ENCODE measurements at regions not wholly inside any gene's neighbourhood (a gene's known extent, or its start where the extent isn't known, plus 50 kb on each side); places are given as distances from the start of the nearest gene placed in this dataset.

DNA sequence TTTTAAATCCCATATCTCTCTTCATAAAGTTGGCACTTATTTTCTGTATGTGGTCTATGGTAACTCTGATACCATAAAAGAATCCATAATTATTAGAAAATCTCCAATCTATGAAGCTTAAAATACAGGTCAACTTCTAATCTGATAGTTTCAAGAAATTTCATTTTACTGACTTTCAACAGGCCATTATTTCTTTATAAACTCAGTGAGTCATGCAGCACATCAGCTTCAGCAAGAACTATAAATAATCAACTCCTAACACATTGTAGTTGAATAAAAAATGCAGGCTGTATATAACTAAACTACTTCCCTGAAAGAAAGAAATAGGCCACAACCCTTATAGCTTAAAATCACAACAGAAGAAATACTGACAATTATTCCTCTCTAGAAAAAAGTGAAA is 204.3 kb upstream of the CCDC150 start:
- H3K27ac Mint-ChIP-seq (ENCODE audit: unreplicated experiment) = no peak overlapping the region
- H3K4me1 Mint-ChIP-seq = no peaks in the 10 kb centered on the region
- TF ChIP-seq, protein P1, sequence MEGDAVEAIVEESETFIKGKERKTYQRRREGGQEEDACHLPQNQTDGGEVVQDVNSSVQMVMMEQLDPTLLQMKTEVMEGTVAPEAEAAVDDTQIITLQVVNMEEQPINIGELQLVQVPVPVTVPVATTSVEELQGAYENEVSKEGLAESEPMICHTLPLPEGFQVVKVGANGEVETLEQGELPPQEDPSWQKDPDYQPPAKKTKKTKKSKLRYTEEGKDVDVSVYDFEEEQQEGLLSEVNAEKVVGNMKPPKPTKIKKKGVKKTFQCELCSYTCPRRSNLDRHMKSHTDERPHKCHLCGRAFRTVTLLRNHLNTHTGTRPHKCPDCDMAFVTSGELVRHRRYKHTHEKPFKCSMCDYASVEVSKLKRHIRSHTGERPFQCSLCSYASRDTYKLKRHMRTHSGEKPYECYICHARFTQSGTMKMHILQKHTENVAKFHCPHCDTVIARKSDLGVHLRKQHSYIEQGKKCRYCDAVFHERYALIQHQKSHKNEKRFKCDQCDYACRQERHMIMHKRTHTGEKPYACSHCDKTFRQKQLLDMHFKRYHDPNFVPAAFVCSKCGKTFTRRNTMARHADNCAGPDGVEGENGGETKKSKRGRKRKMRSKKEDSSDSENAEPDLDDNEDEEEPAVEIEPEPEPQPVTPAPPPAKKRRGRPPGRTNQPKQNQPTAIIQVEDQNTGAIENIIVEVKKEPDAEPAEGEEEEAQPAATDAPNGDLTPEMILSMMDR (conservative IDR thresholded peaks at IDR 0.05) = no peak
- H3K9me3 Mint-ChIP-seq = no peaks in the 10 kb centered on the region
- no peaks in the 10 kb centered on the region for H3K27me3 Mint-ChIP-seq (ENCODE audit: low read depth)
- H3K36me3 Mint-ChIP-seq (ENCODE audit: low read depth) = no peaks in the 10 kb centered on the region
- no peak overlapping the region for H3K4me3 Mint-ChIP-seq
- no peak for DNase-seq (ENCODE audit: low read depth, low spot score)

- Mint-ChIP-seq H3K27me3 (ENCODE audit: low read depth) (no peaks in the 10 kb centered on the region), H3K27ac (ENCODE audit: unreplicated experiment) (peak overlapping the region; percentile 27), H3K9me3 (no peaks in the 10 kb centered on the region), H3K36me3 (ENCODE audit: low read depth) (no peaks in the 10 kb centered on the region), H3K4me1 (no peaks in the 10 kb centered on the region), H3K4me3 (no peak overlapping the region)
- DNase-seq (ENCODE audit: low read depth, low spot score) = no peak
- TF ChIP-seq, protein P1 (conservative IDR thresholded peaks at IDR 0.05) = no peak
Measured at GRCh38 chr2:196437626-196438025, 201.9 kb upstream of the CCDC150 start.

- no peaks in the 10 kb centered on the region for H3K4me1 Mint-ChIP-seq
- no peak overlapping the region for H3K4me3 Mint-ChIP-seq
- TF ChIP-seq, protein P1 (conservative IDR thresholded peaks at IDR 0.05) = no peak
- H3K36me3 Mint-ChIP-seq (ENCODE audit: low read depth) = no peaks in the 10 kb centered on the region
- no peaks in the 10 kb centered on the region for H3K9me3 Mint-ChIP-seq
- H3K27me3 Mint-ChIP-seq (ENCODE audit: low read depth) = no peaks in the 10 kb centered on the region
- DNase-seq (ENCODE audit: low read depth, low spot score) = no peak
- no peak overlapping the region for H3K27ac Mint-ChIP-seq (ENCODE audit: unreplicated experiment)
Measured at GRCh38 chr2:196439760-196440159, 199.8 kb upstream of the CCDC150 start.

- TF ChIP-seq, protein P1 (conservative IDR thresholded peaks at IDR 0.05) = no peak
- H3K9me3 Mint-ChIP-seq = no peaks in the 10 kb centered on the region
- no peak overlapping the region for H3K4me3 Mint-ChIP-seq
- no peaks in the 10 kb centered on the region for H3K4me1 Mint-ChIP-seq
- DNase-seq (ENCODE audit: low read depth, low spot score) = no peak
- no peaks in the 10 kb centered on the region for H3K36me3 Mint-ChIP-seq (ENCODE audit: low read depth)
- H3K27ac Mint-ChIP-seq (ENCODE audit: unreplicated experiment) = no peak overlapping the region
- H3K27me3 Mint-ChIP-seq (ENCODE audit: low read depth) = no peaks in the 10 kb centered on the region
Measured at GRCh38 chr2:196440413-196440812, 199.1 kb upstream of the CCDC150 start.

GRCh38 chr2:196441527-196441926 is 198.0 kb upstream of the CCDC150 start:
- H3K27me3 Mint-ChIP-seq (ENCODE audit: low read depth) = no peaks in the 10 kb centered on the region
- H3K4me3 Mint-ChIP-seq = no peak overlapping the region
- H3K9me3 Mint-ChIP-seq = peaks cover 5% of the 10 kb centered on the region
- DNase-seq (ENCODE audit: low read depth, low spot score) = no peak
- H3K36me3 Mint-ChIP-seq (ENCODE audit: low read depth) = no peaks in the 10 kb centered on the region
- no peak overlapping the region for H3K27ac Mint-ChIP-seq (ENCODE audit: unreplicated experiment)
- TF ChIP-seq, protein P1 (conservative IDR thresholded peaks at IDR 0.05) = no peak
- no peaks in the 10 kb centered on the region for H3K4me1 Mint-ChIP-seq

DNA sequence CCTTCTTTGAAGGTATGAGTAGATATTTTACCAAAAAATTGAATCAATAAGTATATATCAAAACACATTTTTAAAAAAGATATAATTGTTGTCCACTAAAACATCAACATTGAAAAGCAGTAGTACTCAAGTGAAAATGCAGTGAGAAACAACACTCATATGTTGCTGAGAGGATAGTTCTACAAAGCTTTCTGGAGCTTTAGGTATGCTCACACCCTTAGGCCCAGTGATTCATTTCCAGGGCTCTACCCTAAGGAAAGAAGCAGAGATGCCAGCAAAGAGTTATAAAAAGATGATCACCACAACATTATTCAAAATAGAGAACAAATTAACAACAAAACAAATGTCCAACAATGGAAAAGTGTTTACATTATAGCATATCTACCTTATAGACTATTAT is 197.3 kb upstream of the CCDC150 start:
- no peak overlapping the region for H3K4me3 Mint-ChIP-seq
- TF ChIP-seq, protein P1 (conservative IDR thresholded peaks at IDR 0.05) = no peak
- H3K4me1 Mint-ChIP-seq = peaks cover 2% of the 10 kb centered on the region
- no peaks in the 10 kb centered on the region for H3K36me3 Mint-ChIP-seq (ENCODE audit: low read depth)
- H3K27ac Mint-ChIP-seq (ENCODE audit: unreplicated experiment) = no peak overlapping the region
- no peaks in the 10 kb centered on the region for H3K27me3 Mint-ChIP-seq (ENCODE audit: low read depth)
- H3K9me3 Mint-ChIP-seq = peaks cover 5% of the 10 kb centered on the region
- no peak for DNase-seq (ENCODE audit: low read depth, low spot score)
